ENCODE measurements at regions not wholly inside any gene's neighbourhood (a gene's known extent, or its start where the extent isn't known, plus 50 kb on each side); places are given as distances from the start of the nearest gene placed in this dataset.

DNA sequence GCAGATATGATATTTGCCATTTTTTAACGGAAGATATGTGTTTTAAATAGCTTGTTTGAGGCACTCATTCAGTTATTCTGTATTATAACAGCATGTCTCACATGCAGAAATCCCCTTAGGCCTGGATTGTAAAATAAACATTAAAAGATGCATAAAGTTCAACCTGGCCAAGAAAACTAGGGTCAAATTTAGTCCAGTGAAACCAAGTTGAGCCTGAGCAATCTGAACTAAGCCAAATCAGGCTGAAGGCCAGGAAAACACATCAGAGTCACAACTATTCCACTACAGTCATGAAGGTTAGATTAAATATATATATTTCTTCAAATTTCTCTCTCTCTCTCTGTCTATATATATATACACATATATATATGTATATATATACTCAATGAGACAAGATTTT, 504.8 kb downstream of the SLITRK1 start:
- Histone ChIP-seq H3K27me3 (no peaks in the 10 kb centered on the region), H3K27ac (no peak overlapping the region), H3K36me3 (no peaks in the 10 kb centered on the region), H3K4me1 (peaks cover 0 to 4% (median 0%) of the 10 kb centered on the region in 3 donors), H3K4me3 (no peak overlapping the region), H3K9me3 (peaks cover 0 to 13% (median 0%) of the 10 kb centered on the region in 3 donors)
- WGBS, 2 donors (ENCODE audit: low coverage in 1 of 2) = 0 to 24% methylated on average over 1 of the region's 1 CpG
- no peak for ATAC-seq
- TF ChIP-seq POLR2AphosphoS5 (IDR thresholded peaks at IDR 0.05) = no peak
- no peak for TF ChIP-seq POLR2A (IDR thresholded peaks at IDR 0.05)
- no peak for TF ChIP-seq EP300 (IDR thresholded peaks at IDR 0.05)
- TF ChIP-seq, protein P1, sequence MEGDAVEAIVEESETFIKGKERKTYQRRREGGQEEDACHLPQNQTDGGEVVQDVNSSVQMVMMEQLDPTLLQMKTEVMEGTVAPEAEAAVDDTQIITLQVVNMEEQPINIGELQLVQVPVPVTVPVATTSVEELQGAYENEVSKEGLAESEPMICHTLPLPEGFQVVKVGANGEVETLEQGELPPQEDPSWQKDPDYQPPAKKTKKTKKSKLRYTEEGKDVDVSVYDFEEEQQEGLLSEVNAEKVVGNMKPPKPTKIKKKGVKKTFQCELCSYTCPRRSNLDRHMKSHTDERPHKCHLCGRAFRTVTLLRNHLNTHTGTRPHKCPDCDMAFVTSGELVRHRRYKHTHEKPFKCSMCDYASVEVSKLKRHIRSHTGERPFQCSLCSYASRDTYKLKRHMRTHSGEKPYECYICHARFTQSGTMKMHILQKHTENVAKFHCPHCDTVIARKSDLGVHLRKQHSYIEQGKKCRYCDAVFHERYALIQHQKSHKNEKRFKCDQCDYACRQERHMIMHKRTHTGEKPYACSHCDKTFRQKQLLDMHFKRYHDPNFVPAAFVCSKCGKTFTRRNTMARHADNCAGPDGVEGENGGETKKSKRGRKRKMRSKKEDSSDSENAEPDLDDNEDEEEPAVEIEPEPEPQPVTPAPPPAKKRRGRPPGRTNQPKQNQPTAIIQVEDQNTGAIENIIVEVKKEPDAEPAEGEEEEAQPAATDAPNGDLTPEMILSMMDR (IDR thresholded peaks at IDR 0.05) = no peak

DNA sequence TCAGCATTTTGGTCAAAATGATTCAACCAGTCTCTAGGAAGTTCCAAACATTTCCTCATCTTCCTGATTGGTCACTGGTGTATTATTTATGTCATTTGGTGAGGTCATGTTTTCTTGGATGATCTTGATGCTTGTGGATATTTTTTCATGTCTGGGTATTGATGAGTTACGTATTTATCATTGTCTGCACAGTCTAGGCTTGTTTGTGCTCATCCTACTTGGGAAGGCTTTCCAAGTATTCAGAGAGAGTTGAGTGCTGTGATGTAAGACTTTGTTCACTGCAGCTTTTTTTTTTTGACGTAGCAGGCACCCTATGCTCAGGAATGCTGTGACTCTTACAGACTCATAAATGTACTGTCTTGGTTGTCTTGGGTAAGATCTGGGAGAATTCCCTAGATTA, 509.5 kb downstream of the SLITRK1 start:
- Histone ChIP-seq H3K4me1 (peaks cover 0 to 4% (median 0%) of the 10 kb centered on the region in 3 donors), H3K9me3 (peaks cover 0 to 22% (median 0%) of the 10 kb centered on the region in 3 donors), H3K4me3 (no peak overlapping the region), H3K27me3 (no peaks in the 10 kb centered on the region), H3K27ac (no peak overlapping the region), H3K36me3 (no peaks in the 10 kb centered on the region)
- TF ChIP-seq POLR2AphosphoS5 (IDR thresholded peaks at IDR 0.05) = no peak
- TF ChIP-seq POLR2A (IDR thresholded peaks at IDR 0.05) = no peak
- TF ChIP-seq EP300 (IDR thresholded peaks at IDR 0.05) = no peak
- TF ChIP-seq, protein P1 (IDR thresholded peaks at IDR 0.05) = no peak
- no peak for ATAC-seq
- WGBS, 2 donors (ENCODE audit: low coverage in 1 of 2) = 30 to 92% methylated on average over 2 of the region's 2 CpGs

DNA sequence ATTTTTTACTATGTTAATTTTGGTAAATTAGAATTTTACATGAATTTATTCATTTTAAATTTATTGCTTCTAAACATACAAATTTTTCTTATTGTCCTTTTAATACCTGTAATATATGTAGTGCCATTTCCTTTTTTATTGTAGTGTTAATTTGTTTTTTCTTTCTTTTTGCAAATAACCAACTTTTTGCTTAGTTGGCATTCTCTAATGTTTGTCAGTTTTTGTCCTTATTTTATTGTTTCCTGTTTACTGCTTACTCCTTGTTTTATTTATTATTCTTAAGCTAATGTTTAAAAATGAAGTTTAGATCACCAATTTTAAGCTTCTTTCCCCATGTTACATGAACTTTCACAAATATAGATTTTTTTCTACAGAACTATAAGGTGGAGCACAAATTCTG, 516.6 kb downstream of the SLITRK1 start:
- Histone ChIP-seq H3K4me1 (no peaks in the 10 kb centered on the region), H3K9me3 (no peaks in the 10 kb centered on the region), H3K4me3 (no peak overlapping the region), H3K36me3 (no peaks in the 10 kb centered on the region), H3K27ac (no peak overlapping the region), H3K27me3 (no peaks in the 10 kb centered on the region)
- no peak for ATAC-seq
- no peak for TF ChIP-seq POLR2AphosphoS5 (IDR thresholded peaks at IDR 0.05)
- TF ChIP-seq, protein P1 (IDR thresholded peaks at IDR 0.05) = no peak

DNA sequence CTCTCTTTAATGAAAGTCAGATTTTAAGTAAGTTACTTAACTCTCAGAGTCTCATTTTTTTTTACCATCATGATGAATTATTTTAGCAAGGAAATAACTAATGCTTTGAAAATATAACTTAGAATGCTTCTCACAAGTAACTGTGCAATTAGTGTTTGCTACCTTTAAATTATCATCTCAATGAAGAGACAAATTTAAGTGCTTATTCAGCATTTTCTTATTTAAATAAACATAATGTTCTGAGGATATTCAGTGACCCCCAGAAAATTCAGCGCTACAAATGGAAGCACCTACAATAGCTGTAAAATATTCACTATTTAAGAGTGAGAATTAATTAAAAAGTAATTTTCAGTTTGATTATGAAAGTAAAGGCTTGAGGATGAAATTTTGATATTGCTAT, 527.2 kb downstream of the SLITRK1 start:
- Histone ChIP-seq H3K4me3 (no peak overlapping the region), H3K4me1 (no peaks in the 10 kb centered on the region), H3K9me3 (no peaks in the 10 kb centered on the region), H3K27ac (no peak overlapping the region), H3K27me3 (no peaks in the 10 kb centered on the region), H3K36me3 (no peaks in the 10 kb centered on the region)
- TF ChIP-seq, protein P1 (IDR thresholded peaks at IDR 0.05) = no peak
- TF ChIP-seq POLR2A (IDR thresholded peaks at IDR 0.05) (no peak), EP300 (IDR thresholded peaks at IDR 0.05) (no peak), POLR2AphosphoS5 (IDR thresholded peaks at IDR 0.05) (no peak)
- no peak for ATAC-seq
- 94 to 95% methylated on average over 1 of the region's 1 CpG for WGBS, 2 donors (ENCODE audit: low coverage in 1 of 2)

DNA sequence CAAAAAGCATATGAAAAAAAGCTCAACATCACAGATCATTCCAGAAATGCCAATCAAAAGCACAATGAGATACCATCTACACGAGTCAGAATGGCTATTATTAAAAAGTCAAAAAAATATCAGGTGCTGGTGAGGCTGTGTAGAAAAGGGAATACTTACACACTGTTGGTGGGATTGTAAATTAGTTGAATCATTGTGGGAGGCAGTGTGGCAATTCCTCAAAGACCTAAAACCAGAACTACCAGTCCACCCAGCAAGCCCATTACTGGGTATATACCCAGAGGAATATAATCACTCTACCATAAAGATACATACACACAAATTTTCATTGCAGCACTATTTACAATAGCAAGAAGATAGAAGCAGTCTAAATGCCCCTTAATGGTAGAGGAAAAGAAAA, 529.9 kb downstream of the SLITRK1 start:
- WGBS, 2 donors (ENCODE audit: low coverage in 1 of 2) = 69% methylated on average over 1 of the region's 1 CpG; no CpG with 5 or more reads in 1 of the 2 donors
- H3K27ac ChIP-seq = no peak overlapping the region
- no peaks in the 10 kb centered on the region for H3K4me1 ChIP-seq
- H3K9me3 ChIP-seq = no peaks in the 10 kb centered on the region
- no peak overlapping the region for H3K4me3 ChIP-seq
- no peaks in the 10 kb centered on the region for H3K36me3 ChIP-seq
- no peaks in the 10 kb centered on the region for H3K27me3 ChIP-seq
- ATAC-seq = no peak
- TF ChIP-seq EP300 (IDR thresholded peaks at IDR 0.05) = no peak
- TF ChIP-seq, protein P1 (IDR thresholded peaks at IDR 0.05) = no peak
- TF ChIP-seq POLR2AphosphoS5 (IDR thresholded peaks at IDR 0.05) = no peak
- TF ChIP-seq POLR2A (IDR thresholded peaks at IDR 0.05) = no peak

Data from gastroesophageal sphincter (tissue), 4 donors.